H1 (cell line): ENCODE measurements at regions not wholly inside any gene's neighbourhood (a gene's known extent, or its start where the extent isn't known, plus 50 kb on each side); places are given as distances from the start of the nearest gene placed in this dataset.

Experiments
- CTCF ChIA-PET: fragments of 300-600 bp; sonication (Branson Sonifier 250); formaldehyde crosslinking; loops from one replicate; lab custom pipeline; 2021; ENCODE audit not compliant: partially characterized antibody; lab: Charles Lee
- POLR2A ChIA-PET: fragments of 300-600 bp; sonication (Branson Sonifier 250); formaldehyde crosslinking; loops from one replicate; lab custom pipeline; 2021; ENCODE audit warnings: inconsistent platforms; ENCODE audit not compliant: partially characterized antibody; lab: Charles Lee
- DNase-seq, 2 experiments: peaks; one replicate each; pipeline versions ENCODE4 v3.0.0 to v3.0.0-alpha.2; 2010 to 2022; ENCODE audit warnings: low spot score in 2 of 2, low read depth in 1 of 2, mixed read lengths in 1 of 2
- FAIRE-seq: peaks from 2 replicates; lab custom pipeline; 2011; peaks lifted over from hg19 to GRCh38; lab: Jason Lieb, UNC
- H2AFZ ChIP-seq: 2 replicates; pipeline ENCODE4 v1.8.1; 2012; ENCODE audit warnings: low read length, inconsistent platforms
- H2AK5ac ChIP-seq: 2 replicates; pipeline ENCODE4 v1.6.1; 2013; ENCODE audit warnings: low read depth, low read length
- H2BK120ac ChIP-seq: replicated peaks from 2 replicates; pipeline ENCODE3; 2013; ENCODE audit warnings: low read depth, low read length, inconsistent platforms
- H2BK12ac ChIP-seq: 2 replicates; pipeline ENCODE4 v1.6.1; 2013; ENCODE audit warnings: low read depth, low read length
- H2BK15ac ChIP-seq: 2 replicates; pipeline ENCODE4 v1.6.1; 2013; ENCODE audit warnings: low read length
- H2BK20ac ChIP-seq: 2 replicates; pipeline ENCODE4 v1.6.1; 2013; ENCODE audit warnings: low read length
- H2BK5ac ChIP-seq: 2 replicates; pipeline ENCODE4 v1.6.1; 2013; ENCODE audit warnings: low read depth, low read length
- H3K14ac ChIP-seq: 2 replicates; pipeline ENCODE4 v1.6.1; 2013; ENCODE audit warnings: inconsistent platforms; ENCODE audit not compliant: insufficient read length
- H3K18ac ChIP-seq: 2 replicates; pipeline ENCODE4 v1.6.1; 2013; ENCODE audit warnings: low read length; ENCODE audit errors: extremely low read depth
- H3K23ac ChIP-seq: 2 replicates; pipeline ENCODE4 v1.6.1; 2013; ENCODE audit warnings: inconsistent platforms; ENCODE audit not compliant: insufficient read length
- H3K23me2 ChIP-seq: 2 replicates; pipeline ENCODE4 v1.6.1; 2013; ENCODE audit warnings: low read depth, low read length
- H3K27ac ChIP-seq: 2 replicates; pipeline ENCODE4 v1.6.1; 2011; ENCODE audit warnings: low read depth, low read length, inconsistent platforms
- H3K27me3 ChIP-seq, 4 experiments: replicated peaks in 1 of 4; 1 replicate in 1 of 4; 2 replicates in 3 of 4; pipeline versions ENCODE4 v1.6.1 to v1.8.1; 2011 to 2013; ENCODE audit warnings: low read length in 3 of 4, mild to moderate bottlenecking in 3 of 4, inconsistent platforms in 2 of 4, mixed read lengths in 2 of 4, moderate library complexity in 1 of 4; ENCODE audit not compliant: control insufficient read depth in 3 of 4, insufficient read depth in 3 of 4; ENCODE audit errors: extremely low read depth in 1 of 4
- H3K36me3 ChIP-seq, 4 experiments: 2 replicates each; pipeline versions ENCODE4 v1.6.1 to v1.8.1; 2011 to 2013; ENCODE audit warnings: mild to moderate bottlenecking in 4 of 4, low read length in 3 of 4, moderate library complexity in 2 of 4, control low read depth in 1 of 4, inconsistent platforms in 1 of 4; ENCODE audit not compliant: insufficient read depth in 4 of 4, control insufficient read depth in 2 of 4
- H3K4ac ChIP-seq: replicated peaks from 2 replicates; pipeline ENCODE3; 2013; ENCODE audit warnings: low read length, low read depth, mixed read lengths, inconsistent platforms; ENCODE audit not compliant: insufficient read length
- H3K4me1 ChIP-seq, 4 experiments: replicated peaks in 1 of 4; 1 replicate in 1 of 4; 2 replicates in 3 of 4; pipeline versions ENCODE4 v1.6.1 to v1.8.1; 2011 to 2013; ENCODE audit warnings: low read length in 3 of 4, inconsistent platforms in 2 of 4, mixed read lengths in 1 of 4; ENCODE audit not compliant: insufficient read depth in 4 of 4, control insufficient read depth in 3 of 4
- H3K4me2 ChIP-seq, 2 experiments: 2 replicates each; pipeline versions ENCODE4 v1.6.1 to v1.8.1; 2011 to 2013; ENCODE audit warnings: low read depth in 2 of 2, low read length in 2 of 2, control low read depth in 1 of 2, inconsistent platforms in 1 of 2, mild to moderate bottlenecking in 1 of 2; ENCODE audit not compliant: insufficient read depth in 1 of 2
- H3K4me3 ChIP-seq, 4 experiments: fragments of 200-600, 300-600 bp in 1 of 4; sonication (generic), shearing (Covaris generic), sonication (Bioruptor Twin) in 1 of 4; 2 replicates each; pipeline versions ENCODE4 v1.5.1 to v1.8.1; 2011 to 2016; ENCODE audit warnings: low read length in 4 of 4, low read depth in 3 of 4, control low read depth in 2 of 4, inconsistent platforms in 2 of 4, mild to moderate bottlenecking in 2 of 4, mixed read lengths in 1 of 4, moderate library complexity in 1 of 4; ENCODE audit not compliant: insufficient read depth in 2 of 4; ENCODE audit errors: extremely low read depth in 1 of 4
- H3K56ac ChIP-seq: replicated peaks from 2 replicates; pipeline ENCODE3; 2013; ENCODE audit warnings: low read depth, mild to moderate bottlenecking, mixed read lengths, low read length, inconsistent platforms; ENCODE audit not compliant: insufficient read length
- H3K79me1 ChIP-seq: 2 replicates; pipeline ENCODE4 v1.6.1; 2013; ENCODE audit warnings: low read depth, low read length, control low read depth
- H3K79me2 ChIP-seq, 2 experiments: 2 replicates each; pipeline versions ENCODE4 v1.6.1 to v1.8.1; 2012 to 2013; ENCODE audit warnings: low read length in 2 of 2, mild to moderate bottlenecking in 2 of 2, inconsistent platforms in 1 of 2; ENCODE audit not compliant: insufficient read depth in 2 of 2, control insufficient read depth in 1 of 2
- H3K9ac ChIP-seq, 4 experiments: replicated peaks in 1 of 4; 1 replicate in 1 of 4; 2 replicates in 3 of 4; pipeline versions ENCODE4 v1.6.1 to v1.8.1; 2011 to 2013; ENCODE audit warnings: low read depth in 3 of 4, low read length in 3 of 4, control low read depth in 2 of 4, mild to moderate bottlenecking in 2 of 4, moderate library complexity in 2 of 4, inconsistent platforms in 1 of 4; ENCODE audit errors: extremely low read depth in 1 of 4
- H3K9me3 ChIP-seq, 2 experiments: 2 replicates each; pipeline versions ENCODE4 v1.6.1 to v1.8.1; 2012 to 2013; ENCODE audit warnings: mild to moderate bottlenecking in 2 of 2, moderate library complexity in 2 of 2, control low read depth in 1 of 2, inconsistent platforms in 1 of 2, low read depth in 1 of 2, low read length in 1 of 2, mixed read lengths in 1 of 2; ENCODE audit not compliant: insufficient read depth in 2 of 2
- H4K20me1 ChIP-seq, 2 experiments: replicated peaks in 1 of 2; 2 replicates each; pipeline versions ENCODE3 to v1.8.1; 2011 to 2013; ENCODE audit warnings: inconsistent platforms in 2 of 2, low read length in 2 of 2, mild to moderate bottlenecking in 1 of 2; ENCODE audit not compliant: insufficient read depth in 2 of 2, control insufficient read depth in 1 of 2
- H4K5ac ChIP-seq: 2 replicates; pipeline ENCODE4 v1.6.1; 2013; ENCODE audit warnings: low read length, low read depth, mixed read lengths, inconsistent platforms; ENCODE audit not compliant: insufficient read length
- H4K8ac ChIP-seq: 2 replicates; pipeline ENCODE4 v1.8.0; 2013; ENCODE audit warnings: mild to moderate bottlenecking, moderate library complexity, low read length, inconsistent platforms; ENCODE audit not compliant: insufficient read depth; ENCODE audit errors: extremely low read depth
- H4K91ac ChIP-seq: replicated peaks from 2 replicates; pipeline ENCODE3; 2013; ENCODE audit warnings: low read length, mixed read lengths, inconsistent platforms; ENCODE audit not compliant: insufficient read length
- CBX5 ChIP-seq: fragments of 300-800, 300-1000 bp; sonication (generic); IDR thresholded peaks from 2 replicates; pipeline ENCODE4 v1.7.1; 2016; ENCODE audit warnings: antibody characterized with exemption, low read length, low read depth
- CREB1 ChIP-seq: IDR thresholded peaks from 2 replicates; pipeline ENCODE4 v1.6.1; 2012; ENCODE audit warnings: inconsistent platforms
- EZH2 ChIP-seq: fragments of 200-600 bp; sonication (generic); IDR thresholded peaks from 2 replicates; pipeline ENCODE4 v1.7.1; 2012; ENCODE audit warnings: low read depth, mild to moderate bottlenecking, moderate library complexity, low read length, inconsistent platforms; ENCODE audit not compliant: severe bottlenecking
- KDM1A ChIP-seq: fragments of 200-600, 300-600 bp; sonication (generic); IDR thresholded peaks from 2 replicates; pipeline ENCODE4 v1.7.1; 2016; ENCODE audit warnings: mild to moderate bottlenecking, low read length, borderline replicate concordance
- KDM5A ChIP-seq: fragments of 200-600 bp; IDR thresholded peaks from 2 replicates; pipeline ENCODE4 v1.7.1; 2012; ENCODE audit warnings: mild to moderate bottlenecking, low read length, inconsistent platforms, mixed read lengths
- NRF1 ChIP-seq: IDR thresholded peaks from 2 replicates; pipeline ENCODE4 v1.6.1; 2011; ENCODE audit warnings: mild to moderate bottlenecking, low read depth, low read length, improper control_type of control experiment
- RFX5 ChIP-seq: IDR thresholded peaks from 2 replicates; pipeline ENCODE4 v1.6.1; 2011; ENCODE audit warnings: low read depth, low read length, improper control_type of control experiment, borderline replicate concordance
- SIRT6 ChIP-seq: IDR thresholded peaks from one replicate; pipeline ENCODE4 v1.7.1; 2012; ENCODE audit warnings: low read length, inconsistent platforms
- TAF7 ChIP-seq: optimal IDR thresholded peaks from 2 replicates; pipeline ENCODE3; 2011; ENCODE audit warnings: low read depth, mild to moderate bottlenecking, inconsistent platforms, low read length, moderate library complexity, borderline replicate concordance
- TBP ChIP-seq: IDR thresholded peaks from 2 replicates; pipeline ENCODE4 v1.6.1; 2011; ENCODE audit warnings: low read depth, low read length, improper control_type of control experiment
- TCF12 ChIP-seq: IDR thresholded peaks from 2 replicates; pipeline ENCODE4 v1.6.1; 2011; ENCODE audit warnings: low read depth, mild to moderate bottlenecking, low read length
- TEAD4 ChIP-seq: IDR thresholded peaks from 2 replicates; pipeline ENCODE4 v1.6.1; 2012; ENCODE audit warnings: low read depth, low read length, inconsistent platforms, mixed read lengths
- ZNF274 ChIP-seq: IDR thresholded peaks from 2 replicates; pipeline ENCODE4 v1.7.0; 2012; ENCODE audit warnings: low read length, borderline replicate concordance; ENCODE audit errors: extremely low read depth
- WGBS, 2 experiments: shearing (Covaris generic) in 1 of 2; methylation state at CpG; one replicate each; pipeline versions ENCODE4 v1.1.6 to v1.1.7; 2013 to 2015; ENCODE audit warnings: low lambda C conversion rate in 2 of 2, mixed read lengths in 2 of 2, inconsistent platforms in 1 of 2, low coverage in 1 of 2, missing lambda C conversion rate in 1 of 2; ENCODE audit not compliant: insufficient replicate concordance in 2 of 2, insufficient coverage in 1 of 2, insufficient read length in 1 of 2; ENCODE audit errors: extremely low coverage in 1 of 2, missing lambda C conversion rate in 1 of 2; 5-methylcytosine and 5-hydroxymethylcytosine counted together
- TF ChIP-seq, protein P1 (sequence below), 3 experiments: IDR thresholded peaks; 1 replicate in 2 of 3; 2 replicates in 1 of 3; pipeline versions ENCODE4 v1.5.1 to v1.6.1; 2011; ENCODE audit warnings: low read length in 3 of 3, mild to moderate bottlenecking in 3 of 3, inconsistent platforms in 2 of 3, low read depth in 1 of 3, moderate library complexity in 1 of 3; ENCODE audit not compliant: insufficient read depth in 1 of 3; ENCODE audit errors: control extremely low read depth in 1 of 3

DNA sequence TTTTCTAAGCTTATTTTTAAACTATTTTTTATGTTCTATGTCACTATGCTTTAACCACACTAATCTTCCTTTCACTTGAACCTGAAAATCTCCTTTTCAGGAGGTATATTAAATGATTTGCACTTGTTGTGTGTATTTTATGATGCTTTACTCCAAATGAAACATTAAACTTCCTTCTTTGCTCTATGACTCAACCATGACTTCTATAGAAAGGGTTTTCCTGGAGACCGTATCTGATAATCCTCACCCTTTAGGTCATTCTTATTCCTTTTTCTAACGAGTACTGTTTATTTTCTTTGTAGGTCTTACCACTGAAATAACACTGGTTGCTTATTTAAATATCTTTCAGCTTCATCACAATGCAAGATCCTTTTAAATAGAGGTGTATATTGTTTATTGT is 1163.2 kb downstream of the PCDH18 start:
- 89% methylated on average over 2 of the region's 2 CpGs; no CpG with 5 or more reads in 1 of the 2 experiments for WGBS, 2 experiments
- FAIRE-seq: no peak
- TF ChIP-seq TCF12: no peak
- no peak for TF ChIP-seq EZH2
- TF ChIP-seq ZNF274: no peak
- TF ChIP-seq TBP: no peak
- TF ChIP-seq SIRT6: no peak
- no peak for TF ChIP-seq KDM5A
- no peak for TF ChIP-seq TAF7
- no peak for TF ChIP-seq KDM1A
- TF ChIP-seq, protein P1, sequence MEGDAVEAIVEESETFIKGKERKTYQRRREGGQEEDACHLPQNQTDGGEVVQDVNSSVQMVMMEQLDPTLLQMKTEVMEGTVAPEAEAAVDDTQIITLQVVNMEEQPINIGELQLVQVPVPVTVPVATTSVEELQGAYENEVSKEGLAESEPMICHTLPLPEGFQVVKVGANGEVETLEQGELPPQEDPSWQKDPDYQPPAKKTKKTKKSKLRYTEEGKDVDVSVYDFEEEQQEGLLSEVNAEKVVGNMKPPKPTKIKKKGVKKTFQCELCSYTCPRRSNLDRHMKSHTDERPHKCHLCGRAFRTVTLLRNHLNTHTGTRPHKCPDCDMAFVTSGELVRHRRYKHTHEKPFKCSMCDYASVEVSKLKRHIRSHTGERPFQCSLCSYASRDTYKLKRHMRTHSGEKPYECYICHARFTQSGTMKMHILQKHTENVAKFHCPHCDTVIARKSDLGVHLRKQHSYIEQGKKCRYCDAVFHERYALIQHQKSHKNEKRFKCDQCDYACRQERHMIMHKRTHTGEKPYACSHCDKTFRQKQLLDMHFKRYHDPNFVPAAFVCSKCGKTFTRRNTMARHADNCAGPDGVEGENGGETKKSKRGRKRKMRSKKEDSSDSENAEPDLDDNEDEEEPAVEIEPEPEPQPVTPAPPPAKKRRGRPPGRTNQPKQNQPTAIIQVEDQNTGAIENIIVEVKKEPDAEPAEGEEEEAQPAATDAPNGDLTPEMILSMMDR (IDR thresholded peaks at IDR 0.05; ENCODE audit: control extremely low read depth in 1 of 3, insufficient read depth in 1 of 3, low read depth in 1 of 3, low read length in 3 of 3): no peak
- TF ChIP-seq CBX5: no peak
- no peak for TF ChIP-seq NRF1
- no peak for TF ChIP-seq RFX5
- no peak for TF ChIP-seq TEAD4
- TF ChIP-seq CREB1: no peak

More for the DNA sequence above, 1163.2 kb downstream of the PCDH18 start:
- Histone ChIP-seq H3K9ac (no peak overlapping the region), H3K4me1 (no peaks in the 10 kb centered on the region), H3K18ac (no peak overlapping the region), H2AFZ (no peak overlapping the region), H3K4me2 (no peak overlapping the region), H3K23me2 (no peaks in the 10 kb centered on the region), H3K27ac (no peak overlapping the region), H3K23ac (no peak overlapping the region), H4K5ac (no peak overlapping the region), H3K79me1 (no peaks in the 10 kb centered on the region), H4K20me1 (no peaks in the 10 kb centered on the region), H2BK12ac (no peak overlapping the region), H3K14ac (no peak overlapping the region), H3K4me3 (no peak overlapping the region), H2BK120ac (no peak overlapping the region), H3K9me3 (no peaks in the 10 kb centered on the region), H3K36me3 (no peaks in the 10 kb centered on the region), H3K4ac (no peak overlapping the region), H3K79me2 (no peaks in the 10 kb centered on the region), H2BK15ac (no peak overlapping the region), H3K27me3 (no peaks in the 10 kb centered on the region), H4K8ac (no peak overlapping the region), H2BK5ac (no peak overlapping the region), H2BK20ac (no peak overlapping the region), H3K56ac (no peak overlapping the region), H2AK5ac (no peak overlapping the region), H4K91ac (no peak overlapping the region)
- ChIA-PET POLR2A (no interaction called here), CTCF (interaction anchor here (1.1 kb wide), 1 partner anchor 495 kb away, joined by 3 read pairs; no protein-coding TSS in a partner anchor)
- DNase-seq: no peak
